Mesenteric fat pad (tissue), 1 donor: ENCODE measurements at regions not wholly inside any gene's neighbourhood (a gene's known extent, or its start where the extent isn't known, plus 50 kb on each side); places are given as distances from the start of the nearest gene placed in this dataset.
"Not testable (repeated sequence)": the region's sequence is repeated elsewhere in the genome, so short reads cannot be mapped to it uniquely, and the experiment has no call there.

ENCODE experiments used
- DNase-seq: peaks from one replicate; pipeline ENCODE4 v3.0.0-alpha.2; 2020; ENCODE audit warnings: low spot score
- donor health status: DM: yes; HTN: yes; CAD: no.

DNA sequence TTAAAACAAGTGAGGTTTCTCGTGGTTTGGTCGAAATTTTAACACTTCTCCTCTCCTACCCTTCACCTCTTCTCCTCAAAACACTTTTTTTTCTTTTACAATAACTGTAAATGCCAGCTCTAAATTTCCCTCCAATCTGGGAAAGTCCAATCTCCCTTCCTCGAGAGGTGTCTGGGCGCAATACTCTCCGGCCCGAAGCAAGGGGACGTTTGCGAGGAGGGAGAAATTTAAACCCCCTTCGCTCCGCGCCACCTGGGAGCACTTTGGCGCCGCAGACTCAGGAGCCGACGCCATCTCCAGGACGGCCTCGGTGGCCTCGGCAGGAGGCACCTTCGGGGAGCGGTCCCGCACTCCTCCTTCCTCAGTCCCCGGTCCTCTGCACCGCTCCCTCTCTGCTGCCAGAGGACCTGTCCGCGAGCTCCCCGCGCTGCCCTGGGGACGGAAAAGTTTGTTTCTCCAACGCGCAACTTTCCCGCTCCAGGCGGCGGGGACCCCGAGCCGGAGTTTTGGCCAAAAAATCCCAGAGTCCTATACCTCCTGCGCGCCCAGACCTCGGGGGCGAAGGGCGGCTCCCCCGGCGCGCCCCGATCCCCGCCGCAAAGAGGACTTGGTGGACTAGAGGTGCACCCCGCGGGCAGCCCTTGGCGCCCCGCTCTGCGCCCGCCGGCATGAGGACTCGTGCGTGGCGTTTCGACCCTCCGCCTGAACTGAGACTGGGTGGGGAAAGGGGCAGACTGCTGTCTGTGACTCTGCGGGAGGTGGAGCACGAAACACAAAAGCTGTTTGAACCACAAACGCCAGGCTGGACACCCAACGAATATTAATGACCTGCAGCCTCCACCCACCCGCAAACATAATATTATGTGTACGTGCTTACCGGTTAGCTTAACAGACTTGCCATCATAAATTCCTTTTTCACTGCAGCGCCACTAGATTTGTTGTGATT is 95.2 kb upstream of the HMGA2 start:
- DNase-seq, result no peak

- DNase-seq, result no peak
Observed at GRCh38 chr12:65731771-65732170, 92.5 kb upstream of the HMGA2 start.

GRCh38 chr12:65733643-65734042 is 90.6 kb upstream of the HMGA2 start:
- DNase-seq, result not testable (repeated sequence)

- no peak for DNase-seq
Observed at GRCh38 chr12:65734226-65734625, 90.1 kb upstream of the HMGA2 start.

DNA sequence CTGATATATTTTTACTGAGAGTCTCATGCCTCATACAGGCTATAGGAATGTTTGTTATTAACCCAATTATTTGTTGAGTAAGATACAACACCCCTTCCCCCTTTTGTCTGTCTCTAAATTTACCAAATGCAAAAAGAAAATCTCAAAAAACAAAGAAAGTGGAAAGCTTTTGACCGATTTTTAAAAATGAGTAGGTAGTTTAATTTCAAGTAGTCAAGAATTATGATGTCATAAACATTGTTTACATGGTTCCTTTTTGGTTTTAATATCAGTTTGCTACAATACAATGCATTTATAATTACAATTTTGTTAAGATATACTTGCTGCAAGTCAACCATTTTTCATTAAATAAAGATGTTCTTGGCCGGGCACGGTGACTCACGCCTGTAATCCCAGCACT is 84.7 kb upstream of the HMGA2 start:
- DNase-seq, result no peak

DNA sequence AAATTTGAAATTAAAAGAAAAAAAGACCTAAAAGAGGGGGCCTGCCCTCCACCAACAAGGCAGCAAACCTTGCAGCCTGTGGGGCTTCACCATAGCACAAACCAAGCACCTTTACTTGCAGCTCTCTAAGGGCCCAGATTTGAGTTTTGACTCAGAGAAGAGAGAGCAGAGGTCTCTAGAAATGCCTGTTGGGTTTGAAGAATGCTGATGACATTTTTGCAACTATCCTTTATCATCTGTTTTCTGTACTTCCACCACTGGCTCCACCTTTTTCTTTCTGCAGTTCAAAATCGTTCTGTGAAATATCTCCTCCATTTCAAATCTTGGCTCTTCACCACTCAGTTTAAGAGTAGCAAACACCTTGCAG is 83.8 kb upstream of the HMGA2 start:
- DNase-seq, result no peak

GRCh38 chr12:65740873-65741600 is 83.2 kb upstream of the HMGA2 start:
- DNase-seq, result no peak

- DNase-seq, result no peak
Observed at GRCh38 chr12:65741656-65742017, 82.6 kb upstream of the HMGA2 start.

GRCh38 chr12:65742018-65743010 is 82.0 kb upstream of the HMGA2 start:
- no peak for DNase-seq

GRCh38 chr12:65744236-65744840 is 79.9 kb upstream of the HMGA2 start:
- DNase-seq, result not testable (repeated sequence)

GRCh38 chr12:65747338-65747737 is 76.9 kb upstream of the HMGA2 start:
- no peak for DNase-seq

GRCh38 chr12:65748332-65748731 is 76.0 kb upstream of the HMGA2 start:
- DNase-seq, result no peak

DNA sequence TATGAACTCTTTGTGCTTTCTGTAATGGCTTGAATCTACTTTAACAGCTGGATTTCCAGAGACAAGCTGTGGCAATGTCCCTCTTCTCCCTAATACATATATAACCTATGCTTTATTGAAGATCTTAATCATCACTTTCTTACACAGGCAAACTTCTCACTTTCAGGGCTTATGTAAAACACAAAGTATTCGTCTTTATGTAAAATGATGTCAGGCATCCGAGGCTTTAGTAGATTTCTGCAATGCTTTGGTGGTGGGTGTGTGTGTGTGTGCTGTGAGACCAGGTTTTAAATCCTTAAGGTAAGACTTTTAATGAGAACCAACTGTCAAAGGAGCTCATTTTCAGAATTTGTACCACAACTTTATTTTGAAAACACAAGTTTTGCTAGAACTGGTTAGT is 70.0 kb upstream of the HMGA2 start:
- no peak for DNase-seq

- DNase-seq, result no peak
Observed at GRCh38 chr12:65754744-65755595, 69.3 kb upstream of the HMGA2 start.

DNA sequence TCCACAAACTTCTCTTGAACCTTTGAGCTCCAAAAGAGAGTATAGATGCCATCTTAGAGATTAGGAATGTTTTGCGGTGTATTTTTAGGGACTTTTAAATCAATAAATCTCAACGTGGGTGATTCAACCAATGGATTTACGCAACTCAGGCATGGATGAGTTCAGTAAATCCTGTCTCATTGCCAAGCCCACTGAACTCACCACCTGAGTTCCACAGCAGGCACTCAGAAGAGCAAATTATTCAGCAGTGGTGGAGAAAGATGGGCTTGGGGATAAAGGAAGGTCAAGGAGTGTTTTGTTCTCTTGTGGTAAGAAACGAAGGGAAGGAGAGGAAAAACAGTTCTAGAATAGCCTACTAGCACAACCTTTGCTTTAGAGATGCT is 68.7 kb upstream of the HMGA2 start:
- no peak for DNase-seq

- no peak for DNase-seq
Observed at GRCh38 chr12:65756267-65756666, 68.0 kb upstream of the HMGA2 start.

GRCh38 chr12:65756956-65757511 is 67.2 kb upstream of the HMGA2 start:
- no peak for DNase-seq

DNA sequence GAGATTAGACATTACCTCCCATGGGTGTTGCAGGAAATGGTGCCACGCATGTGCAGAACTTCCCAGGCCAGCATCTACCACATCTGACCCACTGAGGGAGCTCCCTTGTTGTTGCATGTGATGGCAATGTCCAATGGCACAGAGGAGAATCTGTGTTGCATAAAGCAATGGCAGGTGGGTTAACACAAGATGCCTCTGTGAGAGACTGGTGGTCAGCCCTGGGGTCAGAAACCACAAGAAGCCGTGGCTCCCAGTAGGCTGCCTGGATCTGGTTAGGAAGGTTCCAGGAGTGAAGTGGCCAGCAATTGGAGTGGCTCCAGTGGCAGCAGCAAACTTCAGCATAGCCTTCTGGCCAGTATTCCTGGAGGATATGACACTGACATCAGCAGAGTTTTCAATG is 65.9 kb upstream of the HMGA2 start:
- no peak for DNase-seq

- DNase-seq, result no peak
Observed at GRCh38 chr12:65759735-65760134, 64.5 kb upstream of the HMGA2 start.

GRCh38 chr12:65761301-65761700 is 63.0 kb upstream of the HMGA2 start:
- DNase-seq, result no peak
